ENCODE measurements at regions not wholly inside any gene's neighbourhood (a gene's known extent, or its start where the extent isn't known, plus 50 kb on each side); places are given as distances from the start of the nearest gene placed in this dataset.

DNA sequence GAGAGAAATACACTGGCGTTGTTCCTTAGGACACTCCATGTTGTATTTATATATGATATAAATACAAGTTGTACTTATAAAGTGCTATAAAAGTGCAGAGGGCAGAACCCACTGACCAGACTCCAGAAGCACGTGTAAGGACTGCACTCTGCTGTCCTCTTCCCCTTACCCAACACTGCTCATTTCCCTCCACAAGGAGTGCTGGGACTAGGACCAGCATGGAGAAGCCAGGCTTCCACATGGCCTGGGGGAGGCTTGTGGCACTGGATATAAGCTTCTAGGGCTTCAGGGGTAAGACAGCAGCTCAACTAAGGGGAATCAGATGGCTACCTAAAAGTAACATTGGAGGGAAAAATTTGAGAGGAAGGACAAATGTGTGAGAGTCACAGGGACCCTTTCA, 556.9 kb downstream of the IGSF11 start:
- DNase-seq (ENCODE audit: low read depth) = no peak
- TF ChIP-seq, protein P1, sequence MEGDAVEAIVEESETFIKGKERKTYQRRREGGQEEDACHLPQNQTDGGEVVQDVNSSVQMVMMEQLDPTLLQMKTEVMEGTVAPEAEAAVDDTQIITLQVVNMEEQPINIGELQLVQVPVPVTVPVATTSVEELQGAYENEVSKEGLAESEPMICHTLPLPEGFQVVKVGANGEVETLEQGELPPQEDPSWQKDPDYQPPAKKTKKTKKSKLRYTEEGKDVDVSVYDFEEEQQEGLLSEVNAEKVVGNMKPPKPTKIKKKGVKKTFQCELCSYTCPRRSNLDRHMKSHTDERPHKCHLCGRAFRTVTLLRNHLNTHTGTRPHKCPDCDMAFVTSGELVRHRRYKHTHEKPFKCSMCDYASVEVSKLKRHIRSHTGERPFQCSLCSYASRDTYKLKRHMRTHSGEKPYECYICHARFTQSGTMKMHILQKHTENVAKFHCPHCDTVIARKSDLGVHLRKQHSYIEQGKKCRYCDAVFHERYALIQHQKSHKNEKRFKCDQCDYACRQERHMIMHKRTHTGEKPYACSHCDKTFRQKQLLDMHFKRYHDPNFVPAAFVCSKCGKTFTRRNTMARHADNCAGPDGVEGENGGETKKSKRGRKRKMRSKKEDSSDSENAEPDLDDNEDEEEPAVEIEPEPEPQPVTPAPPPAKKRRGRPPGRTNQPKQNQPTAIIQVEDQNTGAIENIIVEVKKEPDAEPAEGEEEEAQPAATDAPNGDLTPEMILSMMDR (IDR thresholded peaks at IDR 0.05; ENCODE audit: insufficient read depth, low read depth, low read length) = no peak
- H3K4me3 ChIP-seq (ENCODE audit: low read depth, low read length) = no peak overlapping the region

DNA sequence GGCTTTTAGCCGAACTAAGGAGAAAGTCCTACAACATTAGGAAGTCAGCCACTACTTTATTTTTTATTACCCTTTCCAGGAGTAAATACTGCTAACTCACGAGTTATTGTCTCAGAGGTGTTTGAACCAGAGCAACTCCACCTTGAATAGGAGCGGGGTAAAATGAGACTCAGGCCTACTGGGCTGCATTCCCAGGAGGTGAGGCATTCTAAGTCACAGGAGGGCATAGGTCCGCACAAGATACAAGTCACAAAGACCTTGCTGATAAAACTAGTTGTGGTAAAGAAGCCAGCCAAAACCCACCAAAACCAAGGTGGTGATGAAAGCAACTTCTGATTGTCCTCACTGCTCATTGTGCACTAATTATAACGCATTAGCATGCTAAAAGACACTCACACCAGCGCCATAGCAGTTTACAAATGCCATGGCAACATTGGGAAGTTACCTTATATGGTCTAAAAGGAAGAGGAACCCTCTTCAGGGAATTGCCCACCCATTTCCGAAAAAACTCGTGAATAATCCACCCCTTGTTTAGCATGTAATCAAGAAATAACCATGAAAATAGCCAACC, 555.9 kb downstream of the IGSF11 start:
- TF ChIP-seq, protein P1 (IDR thresholded peaks at IDR 0.05; ENCODE audit: insufficient read depth, low read depth, low read length) = no peak
- no peak overlapping the region for H3K4me3 ChIP-seq (ENCODE audit: low read depth, low read length)
- no peak for DNase-seq (ENCODE audit: low read depth)

DNA sequence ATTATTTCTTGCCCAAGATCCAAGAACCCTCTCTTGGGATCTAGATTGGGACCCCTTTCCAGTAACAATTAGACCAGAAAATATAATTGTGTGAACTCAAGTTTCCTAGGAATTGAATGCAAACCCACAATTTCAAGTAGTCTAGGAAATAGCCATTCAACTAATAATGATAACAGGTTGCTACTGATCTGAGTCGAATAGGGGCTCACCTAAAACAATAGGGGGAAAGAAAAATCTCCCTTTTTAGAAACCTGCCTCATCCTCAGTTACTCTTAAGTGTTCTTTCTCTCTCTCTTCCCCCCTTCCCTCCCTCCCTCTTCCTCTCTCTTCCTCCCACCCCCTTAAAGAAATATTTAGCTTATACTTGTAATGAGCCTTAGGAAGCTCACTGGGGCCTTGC, 555.3 kb downstream of the IGSF11 start:
- no peak for DNase-seq (ENCODE audit: low read depth)
- H3K4me3 ChIP-seq (ENCODE audit: low read depth, low read length) = no peak overlapping the region
- TF ChIP-seq, protein P1 (IDR thresholded peaks at IDR 0.05; ENCODE audit: insufficient read depth, low read depth, low read length) = no peak

DNA sequence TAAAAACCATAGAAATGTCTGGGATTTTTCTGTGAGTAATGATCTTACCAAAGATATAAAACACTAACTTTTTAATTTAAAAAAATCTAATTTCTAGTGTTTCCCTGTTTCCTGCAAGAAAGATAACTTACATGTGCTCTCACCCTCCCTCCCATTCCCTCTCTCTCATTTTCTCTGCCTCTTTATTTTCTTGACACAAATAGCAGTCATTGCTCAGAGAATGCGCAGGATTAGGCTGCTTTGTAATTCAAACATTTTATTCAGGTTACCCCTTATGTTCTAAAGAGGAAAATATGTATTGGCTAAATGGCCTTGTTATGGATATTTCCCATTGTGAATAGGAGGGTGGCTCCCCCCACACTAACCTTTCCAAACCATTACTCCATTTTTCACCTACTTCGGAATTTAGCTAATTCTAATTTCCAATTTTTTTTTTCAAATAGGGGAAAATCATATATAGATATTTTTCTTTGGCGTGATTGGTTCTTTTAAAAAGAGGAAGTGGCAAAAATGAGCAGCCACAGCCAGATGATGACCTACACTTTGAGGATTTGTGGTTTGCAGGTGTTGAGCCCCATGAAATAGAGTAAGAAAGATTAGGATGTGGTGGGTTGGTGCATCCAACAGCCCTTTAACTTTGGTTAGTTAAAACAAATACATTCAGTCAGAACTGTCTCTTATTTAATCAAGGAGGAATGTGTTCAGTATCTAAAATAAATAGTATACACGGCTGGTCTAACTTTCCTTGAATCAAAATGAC, 554.4 kb downstream of the IGSF11 start:
- no peak for DNase-seq (ENCODE audit: low read depth)
- TF ChIP-seq, protein P1 (IDR thresholded peaks at IDR 0.05; ENCODE audit: insufficient read depth, low read depth, low read length) = no peak

DNA sequence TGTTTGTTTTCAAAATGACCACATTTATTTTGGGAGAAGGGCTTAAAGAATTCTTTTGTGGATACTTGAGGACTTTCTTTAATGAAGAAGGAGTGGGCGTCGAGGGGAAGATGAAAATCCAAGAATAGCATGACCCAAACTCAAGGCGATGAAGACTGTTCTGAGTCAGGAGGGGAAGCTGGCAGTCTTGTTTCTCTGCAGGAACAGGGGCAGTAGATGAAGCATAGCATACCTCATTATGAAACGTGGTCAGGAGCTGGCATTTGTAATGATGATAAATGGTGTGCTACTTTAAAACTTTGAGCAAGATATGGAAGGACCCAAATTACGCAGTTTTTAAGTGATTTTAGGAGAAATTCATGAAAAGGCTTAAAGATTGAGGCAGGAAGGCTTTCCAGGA, 549.0 kb downstream of the IGSF11 start:
- TF ChIP-seq, protein P1 (IDR thresholded peaks at IDR 0.05; ENCODE audit: insufficient read depth, low read depth, low read length) = no peak
- no peak overlapping the region for H3K4me3 ChIP-seq (ENCODE audit: low read depth, low read length)
- no peak for DNase-seq (ENCODE audit: low read depth)

More for the DNA sequence above, 554.4 kb downstream of the IGSF11 start:
- H3K4me3 ChIP-seq (ENCODE audit: low read depth, low read length) = no peak overlapping the region

DNA sequence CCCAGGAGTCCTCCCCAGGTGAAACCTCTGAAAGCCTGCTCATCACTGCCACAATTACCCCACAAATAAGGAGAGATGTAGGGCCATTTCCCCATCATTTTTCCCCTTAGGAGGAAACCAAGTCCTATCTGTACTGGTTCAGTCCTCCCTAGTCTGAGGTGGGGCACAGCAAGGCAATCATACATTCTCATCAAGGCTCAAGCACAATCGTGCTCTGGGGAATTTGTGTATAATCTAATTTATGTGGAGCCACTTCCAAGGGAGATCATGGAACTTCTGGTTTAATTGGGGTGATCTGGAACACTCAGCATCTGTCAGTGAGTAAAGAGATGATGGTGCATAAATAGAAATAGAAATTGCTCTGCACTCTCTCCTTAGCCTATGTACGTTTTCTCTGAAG, 546.9 kb downstream of the IGSF11 start:
- TF ChIP-seq, protein P1 (IDR thresholded peaks at IDR 0.05; ENCODE audit: insufficient read depth, low read depth, low read length) = no peak
- H3K4me3 ChIP-seq (ENCODE audit: low read depth, low read length) = no peak overlapping the region
- DNase-seq (ENCODE audit: low read depth) = no peak
